ENCODE measurements at regions not wholly inside any gene's neighbourhood (a gene's known extent, or its start where the extent isn't known, plus 50 kb on each side); places are given as distances from the start of the nearest gene placed in this dataset.
A peak's percentile ranks its signal among the peaks of the same experiment; 100 is the strongest.

GRCh38 chr5:126339215-126339805 lies 83.9 kb upstream of the GRAMD2B start:
- Histone ChIP-seq H3K9me2 (replicated peaks; ENCODE audit: low read length) (no peaks in the 10 kb centered on the region), H3K4me3 (ENCODE audit: low read length) (no peak overlapping the region), H3K27ac (ENCODE audit: low read length) (no peak overlapping the region), H3K27me3 (ENCODE audit: low read length) (no peaks in the 10 kb centered on the region), H3K9me3 (ENCODE audit: low read length) (no peaks in the 10 kb centered on the region), H3K4me1 (ENCODE audit: insufficient read depth, low read length) (peaks cover 34% of the 10 kb centered on the region), H3F3A (ENCODE audit: low read length, unreplicated experiment) (no peaks in the 10 kb centered on the region), H3K4me2 (ENCODE audit: low read length) (peak overlapping the region; percentile 33; the same call in 1 of the 2 replicates), H4K20me1 (ENCODE audit: low read length) (no peaks in the 10 kb centered on the region), H3K79me2 (ENCODE audit: low read length) (no peaks in the 10 kb centered on the region), H2AFZ (ENCODE audit: low read length) (peak overlapping the region; percentile 65), H3K9ac (ENCODE audit: low read length) (no peak overlapping the region), H3K36me3 (ENCODE audit: low read depth, low read length) (no peaks in the 10 kb centered on the region)
- no peak for TF ChIP-seq EZH2 (IDR thresholded peaks at IDR 0.05; ENCODE audit: low read length, unreplicated experiment)
- peak; percentile 88 for TF ChIP-seq CTCF (conservative IDR thresholded peaks at IDR 0.05; ENCODE audit: low read depth, low read length)
- DNase-seq (peak; percentile 82), ATAC-seq (peak; percentile 48)
- intact Hi-C loops (cut with micrococcal nuclease) = loop anchor here (1.0 to 10.0 kb wide), 4 partner anchors 105 to 927 kb away; partner anchors contain the start of gene ALDH7A1
- ChIA-PET CTCF (interaction anchor here (0.6 to 2.5 kb wide), 2 partner anchors 200 to 441 kb away, joined by 5 to 16 read pairs; no protein-coding TSS in a partner anchor), POLR2A (ENCODE audit: unreplicated experiment) (interaction anchor here (0.5 kb wide), 1 partner anchor 1360 kb away, joined by 4 read pairs; no protein-coding TSS in a partner anchor)
- no TSS peak for BruUV-seq (replicated peaks)

GRCh38 chr5:126341906-126342630 lies 81.1 kb upstream of the GRAMD2B start:
- intact Hi-C loops (cut with micrococcal nuclease) = loop anchor here (10.0 kb wide), 1 partner anchor 433 kb away; the partner anchor contains the start of gene LMNB1
- no peak overlapping the region for H3K4me3 ChIP-seq (ENCODE audit: low read length)
- TSS peak; percentile 94 for BruUV-seq (replicated peaks)
- peak overlapping the region; percentile 14; the same call in 1 of the 2 replicates for H3K27ac ChIP-seq (ENCODE audit: low read length)
- no peaks in the 10 kb centered on the region for H3K79me2 ChIP-seq (ENCODE audit: low read length)
- no peaks in the 10 kb centered on the region for H3K36me3 ChIP-seq (ENCODE audit: low read depth, low read length)
- no peak overlapping the region for H3K9ac ChIP-seq (ENCODE audit: low read length)
- POLR2A ChIA-PET (ENCODE audit: unreplicated experiment) = interaction anchor here (0.6 to 1.0 kb wide), 2 partner anchors 9 to 1517 kb away, joined by 6 to 7 read pairs; no protein-coding TSS in a partner anchor
- no peaks in the 10 kb centered on the region for H3F3A ChIP-seq (ENCODE audit: low read length, unreplicated experiment)
- CTCF ChIA-PET = interaction anchor here (0.5 to 1.1 kb wide), 5 partner anchors 9 to 856 kb away, joined by 3 to 7 read pairs (median 4); no protein-coding TSS in a partner anchor
- H3K9me2 ChIP-seq (replicated peaks; ENCODE audit: low read length) = no peaks in the 10 kb centered on the region
- no peaks in the 10 kb centered on the region for H3K27me3 ChIP-seq (ENCODE audit: low read length)
- ATAC-seq = peak; percentile 71
- H3K4me1 ChIP-seq (ENCODE audit: insufficient read depth, low read length) = peaks cover 34% of the 10 kb centered on the region
- DNase-seq = peak; percentile 76
- no peaks in the 10 kb centered on the region for H4K20me1 ChIP-seq (ENCODE audit: low read length)
- peak overlapping the region; percentile 18 for H3K4me2 ChIP-seq (ENCODE audit: low read length)
- TF ChIP-seq EZH2phosphoT487 (IDR thresholded peaks at IDR 0.05; ENCODE audit: borderline replicate concordance, low read length) (no peak), EZH2 (IDR thresholded peaks at IDR 0.05; ENCODE audit: low read length, unreplicated experiment) (no peak), CTCF (conservative IDR thresholded peaks at IDR 0.05; ENCODE audit: low read depth, low read length) (no peak)
- no peaks in the 10 kb centered on the region for H3K9me3 ChIP-seq (ENCODE audit: low read length)
- H2AFZ ChIP-seq (ENCODE audit: low read length) = no peak overlapping the region
